Cerebellar cortex (tissue), 1 donor: ENCODE measurements at regions not wholly inside any gene's neighbourhood (a gene's known extent, or its start where the extent isn't known, plus 50 kb on each side); places are given as distances from the start of the nearest gene placed in this dataset.

Source experiments
- DNase-seq: peaks from one replicate; pipeline ENCODE4 v3.0.0-alpha.2; 2015; ENCODE audit warnings: low spot score

DNA sequence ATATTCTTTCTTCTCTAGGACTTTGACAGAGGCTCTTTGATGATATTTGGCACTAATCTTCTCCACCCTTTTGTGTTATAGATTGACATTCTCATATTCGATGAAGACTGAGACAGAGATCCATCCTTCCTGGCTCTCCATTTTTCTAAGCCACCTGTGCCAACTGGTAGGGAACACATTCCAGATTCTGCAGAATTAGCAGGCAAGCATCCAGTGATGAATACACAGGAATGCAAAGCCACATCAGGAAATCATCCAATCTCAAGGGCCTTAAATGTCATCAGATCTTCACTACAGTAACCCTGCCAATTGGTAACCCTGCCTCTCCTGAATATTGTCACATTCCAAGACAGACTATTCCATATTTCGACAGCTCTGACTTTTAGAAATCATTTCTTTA, 718.4 kb upstream of the API5 start:
- DNase-seq: peak; percentile 84

DNA sequence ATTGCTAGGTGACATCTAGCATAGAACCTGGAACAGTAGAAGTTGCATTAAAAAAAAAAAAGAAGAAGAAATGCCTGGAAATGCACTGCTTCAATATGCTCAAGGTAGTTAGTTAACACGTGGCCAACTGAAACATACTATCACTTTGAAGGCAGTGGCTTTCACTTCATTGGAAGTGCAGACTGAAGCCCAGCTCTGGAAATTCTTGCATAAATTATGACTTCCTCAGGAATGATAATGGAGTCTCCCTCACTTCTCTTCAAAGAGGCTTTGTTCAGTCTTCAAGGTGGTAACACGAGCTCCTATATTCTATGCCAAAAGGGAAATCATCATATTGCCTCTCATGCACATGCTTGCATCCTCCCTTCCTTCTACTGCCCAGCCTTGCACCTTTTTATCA, 715.9 kb upstream of the API5 start:
- DNase-seq: no peak

DNA sequence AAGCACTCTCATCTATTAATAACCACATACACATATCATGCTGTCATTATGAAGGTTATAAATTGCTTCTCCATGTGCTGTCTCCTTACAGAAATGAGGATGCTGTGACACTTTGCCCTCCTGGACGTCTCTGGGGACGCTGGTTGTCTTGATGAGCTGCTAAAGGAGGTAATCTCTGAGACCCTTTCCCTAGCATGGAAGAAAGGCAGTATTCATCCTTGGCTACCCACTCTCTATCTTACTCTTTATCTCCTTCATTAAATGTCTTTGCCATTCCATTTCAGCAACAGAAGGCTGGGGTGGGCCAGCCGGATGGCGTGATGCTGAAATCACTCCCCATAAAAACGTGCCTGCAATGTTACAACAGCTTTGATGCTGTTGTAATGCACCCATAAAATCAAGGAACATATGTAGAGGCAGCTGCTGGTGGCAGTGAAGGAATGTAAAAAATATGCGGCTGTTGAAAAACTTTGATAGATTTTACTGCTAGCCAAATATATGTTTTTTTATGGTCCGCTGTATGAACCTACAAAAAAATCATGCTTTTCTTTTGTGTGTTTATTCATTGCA, 715.1 kb upstream of the API5 start:
- DNase-seq: no peak

DNA sequence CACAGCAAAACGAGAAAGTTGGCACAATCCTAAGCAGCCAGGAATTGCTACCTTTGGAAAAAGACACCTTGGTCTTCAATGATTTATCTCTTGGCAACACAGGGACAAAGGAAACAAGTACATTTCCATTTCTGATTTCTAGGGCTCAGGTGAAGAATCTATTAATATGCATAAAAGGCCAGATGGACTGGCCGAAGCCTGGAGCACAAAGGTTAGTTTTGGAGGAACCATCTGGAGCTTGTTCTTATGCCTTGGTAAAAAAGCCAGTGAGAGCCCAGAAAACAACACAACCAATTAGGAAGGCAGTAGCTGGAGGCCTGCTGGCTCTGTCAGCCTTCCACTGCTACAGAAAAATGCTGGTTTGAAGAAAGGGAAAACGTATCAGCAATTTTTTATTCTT, 713.5 kb upstream of the API5 start:
- DNase-seq: peak; percentile 99

DNA sequence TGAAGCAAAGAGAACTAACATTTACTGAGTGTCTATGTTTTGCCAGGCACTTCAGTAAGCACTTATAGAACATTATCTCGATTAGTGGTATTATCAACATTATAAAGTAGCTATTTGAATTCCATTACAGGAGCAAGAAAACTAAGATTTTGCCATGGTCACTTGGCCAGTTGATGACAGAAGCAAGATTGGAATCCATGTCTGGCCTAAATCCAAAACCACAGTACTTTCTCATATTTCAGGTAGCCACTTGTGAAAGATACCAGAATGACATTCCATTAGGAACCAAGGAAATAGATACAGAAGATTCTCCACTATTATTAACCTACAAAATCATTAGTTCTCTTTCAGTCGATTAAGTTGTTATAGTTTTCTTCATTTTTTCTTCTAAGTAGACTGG, 691.0 kb upstream of the API5 start:
- DNase-seq: no peak

DNA sequence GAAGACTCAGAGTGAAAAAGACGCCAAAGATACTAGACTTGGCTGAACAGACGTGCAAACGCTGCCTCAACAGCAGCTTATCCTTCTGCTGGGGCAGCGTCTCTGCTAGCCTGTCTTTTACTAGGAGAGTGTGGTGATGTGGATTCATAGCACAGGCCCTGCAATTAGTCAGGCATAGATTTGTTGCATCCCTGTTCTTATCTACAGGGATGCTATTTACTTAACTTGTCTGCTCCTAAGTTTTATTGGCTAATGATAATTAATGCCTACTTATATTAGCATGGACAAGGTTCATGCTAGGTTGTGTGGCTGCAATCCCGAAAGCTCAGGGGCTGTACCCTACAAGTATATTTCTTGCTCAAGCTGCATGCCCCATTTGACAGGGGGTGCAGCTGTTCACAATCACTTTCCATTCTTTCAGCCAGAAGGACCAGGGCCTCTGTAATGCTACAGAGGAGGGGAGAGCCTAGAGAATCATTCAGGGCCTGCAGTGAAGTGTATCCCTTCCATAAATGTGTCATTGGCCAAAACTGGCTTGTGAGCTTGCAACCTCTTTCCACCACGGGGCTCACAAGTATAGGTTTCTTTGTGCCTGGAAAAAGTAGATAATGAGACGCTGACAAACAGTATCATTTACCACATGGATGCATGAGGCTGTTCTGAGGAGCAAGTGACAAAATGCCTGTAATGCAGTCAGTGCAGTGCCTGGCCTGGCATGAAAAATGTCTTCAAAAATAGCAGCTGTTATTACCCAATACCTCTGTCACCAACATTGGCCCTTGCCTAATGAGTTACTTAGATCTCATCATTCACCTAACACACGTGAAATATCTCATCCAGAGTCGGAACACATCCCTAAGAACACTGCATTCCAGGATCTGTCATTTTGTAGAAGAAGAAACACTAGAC, 685.8 kb upstream of the API5 start:
- no peak for DNase-seq

DNA sequence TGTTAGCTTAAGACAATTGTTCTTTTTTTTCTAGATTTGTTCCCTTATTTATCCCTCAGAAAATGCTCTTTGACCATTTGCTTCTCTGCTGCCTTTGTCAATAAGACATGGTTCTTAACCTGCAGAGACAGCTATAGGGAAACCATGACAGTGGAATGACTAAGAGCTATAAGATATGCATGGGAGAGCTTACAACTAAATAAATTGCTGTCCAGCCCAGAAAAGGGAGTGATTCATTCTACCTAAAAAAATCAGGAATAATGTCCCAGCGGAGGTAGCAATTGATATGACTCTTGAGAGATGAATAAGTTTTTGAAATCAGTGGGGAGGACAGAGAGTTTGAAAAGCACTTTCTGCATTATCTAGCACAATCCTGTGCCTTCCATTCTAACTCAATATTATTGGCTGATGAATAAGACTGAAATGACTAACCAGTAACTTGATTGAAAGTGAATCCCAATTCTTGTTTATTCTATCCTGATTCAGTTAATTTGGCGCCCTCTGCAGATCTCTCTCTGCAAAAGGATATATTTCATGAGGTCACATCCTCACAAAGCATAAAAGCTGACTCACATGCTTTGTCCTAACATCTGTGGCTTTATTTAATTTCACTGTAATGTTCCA, 680.5 kb upstream of the API5 start:
- DNase-seq: peak; percentile 51

DNA sequence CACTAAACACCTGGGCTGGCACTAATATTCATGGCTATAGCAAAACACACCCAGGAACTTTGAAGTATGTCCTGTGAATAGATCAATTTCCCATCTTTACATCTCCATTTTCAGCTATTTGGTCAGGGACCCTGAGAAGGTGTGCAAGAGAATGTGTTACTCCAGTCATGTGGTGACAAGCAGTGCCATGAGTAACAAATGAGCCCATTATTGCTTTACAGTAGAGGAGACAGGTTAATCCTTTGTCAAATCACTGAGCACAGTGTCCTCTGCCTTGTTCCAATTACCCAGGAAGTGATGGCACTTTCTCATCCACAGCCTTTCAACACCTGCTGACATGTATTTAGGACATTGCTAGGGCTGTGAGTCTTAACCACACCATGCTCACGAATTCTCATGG, 664.8 kb upstream of the API5 start:
- DNase-seq: peak; percentile 15

DNA sequence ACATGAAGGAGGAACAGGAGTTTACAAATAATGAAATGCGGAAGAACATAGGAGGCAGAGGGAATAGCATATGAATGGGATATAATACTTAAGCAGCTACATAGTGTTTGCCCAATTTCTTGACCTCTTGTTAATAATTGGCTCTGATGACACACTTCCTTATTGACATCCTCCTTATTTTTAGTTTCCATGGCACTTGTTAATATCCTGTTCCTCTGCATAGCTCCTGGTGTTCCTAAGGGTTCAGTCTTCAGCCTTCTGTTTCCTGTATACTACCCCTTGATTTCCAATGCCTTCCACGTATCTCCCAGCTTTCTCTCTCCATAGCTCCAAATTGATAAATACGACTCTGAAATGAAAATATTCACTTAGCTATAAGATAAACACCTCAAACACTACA, 663.8 kb upstream of the API5 start:
- no peak for DNase-seq

DNA sequence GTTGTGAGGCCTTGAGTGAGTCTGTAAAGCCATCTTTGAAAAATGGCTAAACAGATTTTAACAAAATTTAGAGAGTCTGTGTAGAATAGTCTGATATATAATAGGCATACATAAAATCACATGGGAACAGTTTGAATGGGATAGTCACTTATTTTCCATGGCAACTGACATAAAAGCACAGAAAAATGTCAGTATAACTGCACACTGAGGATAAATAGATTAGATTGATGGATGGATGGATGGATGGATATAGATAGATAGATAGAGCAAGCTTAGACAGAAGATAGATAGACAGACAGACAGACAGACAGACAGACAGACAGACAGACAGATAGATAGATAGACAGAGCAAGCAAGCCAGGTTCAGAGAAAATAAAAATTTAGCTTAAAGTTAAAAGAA, 660.2 kb upstream of the API5 start:
- DNase-seq: no peak

DNA sequence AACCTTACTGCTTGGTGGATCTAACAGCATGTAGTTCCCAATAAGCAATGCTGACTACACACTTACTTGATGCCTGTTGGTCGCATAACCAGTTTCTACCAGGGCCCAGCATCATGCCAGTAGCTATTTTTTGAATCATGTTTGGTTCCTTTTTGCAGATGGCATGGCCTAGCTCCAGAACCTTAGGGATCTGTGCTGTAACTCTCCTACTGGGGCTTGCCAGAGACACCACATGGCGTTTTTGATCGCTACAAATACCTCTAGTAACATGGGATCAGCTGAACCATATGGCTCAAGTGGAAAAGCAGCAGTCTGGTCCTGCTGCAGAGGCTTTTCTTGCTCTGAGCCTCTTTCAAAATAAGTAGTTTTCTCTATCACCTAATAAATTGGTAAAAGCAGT, 654.6 kb upstream of the API5 start:
- DNase-seq: peak; percentile 99

DNA sequence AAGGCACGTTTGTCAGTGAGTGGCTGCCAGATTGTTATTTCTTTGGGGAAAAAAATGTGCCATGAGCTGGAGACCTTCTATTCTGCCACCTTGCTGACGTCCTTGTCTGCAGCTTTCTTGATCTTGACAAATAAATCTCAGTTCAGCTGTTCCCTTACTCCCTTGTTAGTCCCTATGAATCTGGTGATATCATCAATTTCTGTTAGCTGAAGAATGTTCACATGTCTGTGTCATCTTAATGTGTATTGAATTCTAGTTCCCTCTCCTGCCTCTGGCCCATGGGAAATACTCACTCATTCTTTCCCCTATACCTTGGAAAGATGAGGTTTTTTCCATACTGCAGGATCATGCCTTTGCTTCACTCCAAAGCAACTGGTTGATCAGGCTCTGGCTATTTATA, 649.9 kb upstream of the API5 start:
- no peak for DNase-seq

DNA sequence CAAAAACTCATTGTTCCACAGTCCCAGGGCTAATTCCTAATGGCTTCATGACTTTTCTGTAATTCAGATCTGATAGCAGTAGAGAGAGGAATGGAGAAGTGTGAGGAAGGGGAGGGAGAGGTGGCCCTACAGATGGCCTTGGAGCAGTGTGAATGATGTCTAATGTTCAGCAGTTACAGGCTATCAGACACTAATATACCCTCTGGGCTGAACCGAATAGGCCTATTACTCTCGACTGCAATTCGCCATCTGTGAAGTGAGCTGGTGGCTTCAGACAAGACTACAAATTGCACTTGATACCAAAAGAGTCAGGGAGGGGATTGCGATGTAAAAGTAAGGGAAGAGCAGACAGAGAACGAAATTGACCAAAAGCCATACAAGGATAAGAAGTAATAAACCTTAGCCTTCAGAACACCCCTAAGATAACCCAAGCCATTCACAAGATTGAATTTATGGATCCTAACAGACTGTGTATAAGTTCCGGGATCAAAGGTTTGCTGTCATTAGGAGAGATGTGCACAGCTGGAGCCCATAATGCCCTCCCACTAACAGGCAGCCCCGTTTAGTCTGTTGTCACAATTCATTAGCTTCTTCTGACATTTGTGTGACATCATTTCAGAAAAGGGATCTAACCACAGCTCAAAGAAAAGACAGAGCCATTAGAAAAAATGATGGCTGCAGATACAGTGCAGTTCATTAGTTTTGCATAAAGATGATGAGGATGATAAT, 642.4 kb upstream of the API5 start:
- DNase-seq: no peak

DNA sequence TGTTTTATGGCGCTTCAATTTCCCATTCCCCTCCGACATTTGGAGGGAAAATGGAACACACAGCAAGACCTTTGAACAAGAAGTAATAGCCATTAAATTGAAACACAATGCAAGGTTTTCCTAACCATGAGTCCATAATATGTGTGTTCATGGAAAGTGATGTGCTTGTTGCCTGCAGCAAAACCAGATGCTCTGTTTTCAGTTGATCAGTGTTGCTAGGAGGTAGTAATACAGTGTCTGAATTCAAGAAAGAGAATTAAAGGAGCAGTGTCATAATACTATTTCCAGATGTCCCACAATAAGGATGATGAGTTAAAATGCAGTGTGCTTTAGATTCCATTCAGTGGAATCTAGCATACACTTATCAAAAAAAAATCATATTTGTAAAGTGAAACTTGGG, 637.4 kb upstream of the API5 start:
- no peak for DNase-seq

DNA sequence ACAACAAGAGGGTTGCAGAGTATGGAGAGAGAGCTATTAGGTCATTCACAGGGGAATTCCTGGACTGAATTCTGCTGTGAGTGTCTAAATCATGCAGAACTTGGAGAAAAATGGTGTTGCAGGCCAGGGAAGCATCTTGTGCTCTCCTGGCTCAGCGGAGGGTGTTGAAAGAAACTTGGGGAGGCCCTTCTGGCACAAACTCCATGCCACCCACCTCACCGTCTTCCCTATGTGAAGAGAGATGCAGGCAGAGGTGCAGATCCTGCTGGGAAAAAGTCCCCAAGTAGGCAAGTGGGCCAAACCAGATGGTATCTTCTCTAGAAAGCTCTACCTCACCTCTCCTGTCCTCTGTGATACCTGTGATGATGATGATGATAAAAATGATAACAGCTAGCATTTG, 604.3 kb upstream of the API5 start:
- DNase-seq: no peak

DNA sequence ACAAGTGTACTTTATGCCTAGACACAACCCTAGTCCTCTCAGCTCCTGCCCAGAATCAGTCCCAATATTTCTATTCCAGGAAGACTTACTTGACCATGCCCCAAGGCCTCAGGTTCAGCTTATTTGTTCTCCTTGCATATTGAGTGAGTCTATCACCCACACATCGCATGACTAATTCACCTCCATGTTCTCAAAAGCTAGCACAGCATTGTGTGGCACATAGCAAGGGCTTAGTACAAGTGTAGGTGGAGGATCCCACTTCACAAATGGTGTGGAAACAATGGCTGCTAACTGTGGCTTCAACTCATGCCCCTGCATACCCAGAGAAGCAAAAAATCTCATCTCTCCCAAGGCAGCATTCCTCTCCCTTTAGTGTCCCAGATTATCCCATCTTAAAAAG, 602.6 kb upstream of the API5 start:
- no peak for DNase-seq

DNA sequence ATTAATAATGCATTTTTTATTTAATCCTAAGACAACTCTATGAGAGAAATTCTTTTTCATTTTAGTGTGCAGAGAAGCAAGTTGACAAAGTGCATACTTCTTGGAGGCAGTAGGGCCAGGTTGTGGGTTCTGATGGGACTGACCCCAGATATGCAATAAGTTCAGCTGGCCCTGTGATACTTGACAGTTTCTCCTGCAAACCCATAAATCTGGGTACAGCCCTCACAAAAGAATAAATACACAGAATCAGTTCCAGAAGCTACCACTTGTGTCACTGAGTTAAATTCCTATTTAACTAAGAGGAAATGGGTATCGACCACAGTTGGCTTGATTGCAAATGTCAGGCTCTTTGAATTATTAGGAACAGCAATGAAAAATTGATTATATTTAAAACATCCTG, 598.5 kb upstream of the API5 start:
- DNase-seq: no peak

DNA sequence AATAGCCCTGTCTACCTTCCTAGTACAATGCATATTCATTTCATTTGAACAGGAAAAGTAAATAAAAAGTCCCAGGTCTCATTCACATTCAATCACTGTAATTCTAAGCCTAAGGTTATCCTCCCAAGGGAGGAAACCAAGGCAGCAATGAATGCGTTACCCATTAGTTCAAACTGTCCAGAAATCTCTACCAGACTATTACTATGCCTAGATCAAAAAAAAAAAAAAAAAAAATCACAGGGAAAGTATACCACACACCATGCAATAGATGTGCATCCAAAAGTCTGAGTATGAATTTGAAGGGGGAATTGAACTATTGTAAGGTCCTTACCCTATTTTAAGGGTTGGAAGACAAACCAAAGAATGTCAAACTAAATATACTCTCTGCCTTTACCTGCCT, 598.0 kb upstream of the API5 start:
- DNase-seq: no peak

DNA sequence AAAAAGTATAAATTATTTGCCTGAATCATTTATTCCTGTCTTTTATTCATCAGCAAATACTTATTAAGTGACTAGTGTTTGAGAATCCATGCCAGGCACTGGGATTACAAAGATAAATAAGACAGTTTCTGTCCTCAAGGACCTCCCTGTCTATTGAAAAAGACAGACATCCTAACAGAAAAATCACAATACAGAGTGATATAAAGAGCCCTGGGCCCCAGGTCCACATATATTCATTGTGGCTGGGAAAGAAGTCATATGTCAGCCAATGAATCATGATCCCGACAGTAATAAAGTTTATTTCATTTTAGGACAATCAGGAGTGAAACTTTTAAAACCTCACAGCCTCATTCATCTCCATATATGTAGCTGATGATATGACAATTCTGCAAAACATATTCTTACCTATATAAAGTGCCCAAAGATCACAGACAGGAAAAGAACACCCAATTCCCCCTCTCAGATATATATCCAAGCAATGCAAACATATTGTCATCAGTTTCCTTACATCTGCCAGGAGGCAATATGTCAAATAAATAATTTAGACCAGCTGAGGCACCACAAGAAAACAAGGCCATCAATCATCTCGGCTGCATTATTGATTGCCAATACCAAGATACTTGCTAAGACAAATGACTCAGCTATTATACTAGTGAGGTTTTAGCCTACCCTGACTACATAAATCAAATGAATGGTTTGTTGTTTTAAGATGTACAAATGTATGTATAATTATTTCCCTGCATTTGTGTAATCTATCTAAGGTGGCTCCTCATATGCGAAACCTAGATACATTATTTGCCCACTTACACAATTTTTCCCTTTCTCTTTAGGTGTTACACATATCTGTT, 590.9 kb upstream of the API5 start:
- no peak for DNase-seq

DNA sequence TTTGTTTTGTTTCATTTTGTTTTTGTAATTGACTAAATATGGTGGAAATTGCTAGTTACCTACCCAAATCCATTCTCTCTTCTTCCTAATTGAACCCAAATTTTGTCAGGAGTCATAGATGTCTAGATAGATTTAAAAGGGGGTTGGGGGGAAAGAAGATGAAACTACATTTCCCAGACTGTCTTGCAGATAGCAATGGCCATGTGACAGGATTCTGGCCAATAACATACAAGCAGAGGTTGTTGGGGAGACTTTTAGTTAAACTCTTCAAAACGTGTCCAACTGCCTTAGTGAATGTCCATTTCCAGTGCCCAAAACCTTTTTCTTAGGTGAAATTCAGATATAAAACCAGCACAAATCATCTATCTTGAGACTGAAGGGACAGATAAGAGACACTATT, 583.9 kb upstream of the API5 start:
- DNase-seq: no peak

DNA sequence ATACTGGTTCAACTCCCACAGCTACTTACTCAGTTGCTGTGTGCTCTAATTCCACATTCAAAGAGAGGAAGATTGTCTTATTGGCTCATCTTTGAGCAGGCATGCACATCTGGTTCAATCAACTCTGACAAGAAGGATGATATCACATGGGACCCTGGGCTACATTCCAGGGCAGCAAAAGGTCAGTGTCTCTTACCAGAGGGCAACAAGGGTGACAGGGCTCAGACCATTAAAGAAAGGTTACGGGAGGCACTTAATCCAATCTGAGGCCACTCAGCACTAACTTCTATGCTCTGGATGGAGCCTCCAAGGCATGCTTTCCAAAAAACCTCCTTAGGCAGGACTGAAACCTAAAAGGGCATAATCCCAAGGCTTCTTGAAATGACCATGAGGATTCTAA, 549.4 kb upstream of the API5 start:
- DNase-seq: no peak

DNA sequence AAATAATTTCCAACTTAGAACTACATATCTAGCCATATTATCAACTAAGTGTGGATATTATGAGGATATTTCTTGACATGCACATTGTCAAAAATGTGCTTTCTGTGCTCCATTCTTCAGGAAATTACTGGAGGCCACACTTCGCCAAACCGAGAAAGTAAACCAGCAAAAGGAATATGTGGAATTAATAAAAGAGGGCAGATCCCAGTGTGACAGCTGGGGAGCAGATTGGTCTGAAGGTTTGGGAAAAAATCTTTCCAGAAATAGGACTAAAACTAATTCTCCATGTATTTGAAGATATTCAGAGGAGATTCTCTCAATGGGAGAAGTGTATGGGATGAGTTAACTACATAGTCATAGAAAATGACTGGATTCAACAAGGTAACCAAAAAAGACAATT, 546.9 kb upstream of the API5 start:
- peak; percentile 64 for DNase-seq
